ENCODE measurements at regions not wholly inside any gene's neighbourhood (a gene's known extent, or its start where the extent isn't known, plus 50 kb on each side); places are given as distances from the start of the nearest gene placed in this dataset.

- TF ChIP-seq POLR2A (IDR thresholded peaks at IDR 0.05) = no peak
- TF ChIP-seq CTCF (IDR thresholded peaks at IDR 0.05) = no peak
- H3K4me3 ChIP-seq = no peak overlapping the region
- H3K27ac ChIP-seq = no peak overlapping the region
- DNase-seq = no peak
- H3K27me3 ChIP-seq = no peaks in the 10 kb centered on the region
- H3K9me3 ChIP-seq = no peaks in the 10 kb centered on the region
- no peaks in the 10 kb centered on the region for H3K36me3 ChIP-seq
- H3K4me1 ChIP-seq = no peaks in the 10 kb centered on the region
Measured at GRCh38 chr5:117212866-117213265, 638.2 kb upstream of the SEMA6A start.

- no peaks in the 10 kb centered on the region for H3K36me3 ChIP-seq
- TF ChIP-seq POLR2A (IDR thresholded peaks at IDR 0.05) = no peak
- TF ChIP-seq CTCF (IDR thresholded peaks at IDR 0.05) = no peak
- no peak overlapping the region for H3K27ac ChIP-seq
- no peaks in the 10 kb centered on the region for H3K9me3 ChIP-seq
- DNase-seq = no peak
- no peaks in the 10 kb centered on the region for H3K4me1 ChIP-seq
- no peak overlapping the region for H3K4me3 ChIP-seq
- no peaks in the 10 kb centered on the region for H3K27me3 ChIP-seq
Measured at GRCh38 chr5:117210796-117211195, 636.2 kb upstream of the SEMA6A start.

DNA sequence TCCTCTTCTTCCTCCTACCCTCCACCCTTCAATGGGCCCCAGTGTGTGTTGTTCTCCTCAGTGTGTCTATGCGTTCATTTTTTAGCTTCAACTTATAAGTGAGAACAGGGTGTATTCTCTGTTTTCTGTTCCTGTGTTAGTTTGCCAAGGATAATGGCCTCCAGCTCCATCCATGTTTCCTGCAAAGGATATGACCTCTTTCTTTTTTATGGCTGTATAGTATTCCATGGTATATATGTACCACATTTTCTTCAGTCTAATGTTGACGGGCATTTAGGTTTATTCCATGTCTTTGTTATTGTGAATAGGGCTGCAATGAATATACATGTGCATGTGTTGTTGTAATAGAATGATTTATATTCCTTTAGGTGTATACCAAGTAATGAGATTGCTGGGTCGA lies 634.9 kb upstream of the SEMA6A start:
- Histone ChIP-seq H3K36me3 (no peaks in the 10 kb centered on the region), H3K4me1 (no peaks in the 10 kb centered on the region), H3K4me3 (no peak overlapping the region), H3K27me3 (no peaks in the 10 kb centered on the region), H3K9me3 (no peaks in the 10 kb centered on the region), H3K27ac (no peak overlapping the region)
- no peak for DNase-seq
- TF ChIP-seq CTCF (IDR thresholded peaks at IDR 0.05) = no peak
- TF ChIP-seq POLR2A (IDR thresholded peaks at IDR 0.05) = no peak

DNA sequence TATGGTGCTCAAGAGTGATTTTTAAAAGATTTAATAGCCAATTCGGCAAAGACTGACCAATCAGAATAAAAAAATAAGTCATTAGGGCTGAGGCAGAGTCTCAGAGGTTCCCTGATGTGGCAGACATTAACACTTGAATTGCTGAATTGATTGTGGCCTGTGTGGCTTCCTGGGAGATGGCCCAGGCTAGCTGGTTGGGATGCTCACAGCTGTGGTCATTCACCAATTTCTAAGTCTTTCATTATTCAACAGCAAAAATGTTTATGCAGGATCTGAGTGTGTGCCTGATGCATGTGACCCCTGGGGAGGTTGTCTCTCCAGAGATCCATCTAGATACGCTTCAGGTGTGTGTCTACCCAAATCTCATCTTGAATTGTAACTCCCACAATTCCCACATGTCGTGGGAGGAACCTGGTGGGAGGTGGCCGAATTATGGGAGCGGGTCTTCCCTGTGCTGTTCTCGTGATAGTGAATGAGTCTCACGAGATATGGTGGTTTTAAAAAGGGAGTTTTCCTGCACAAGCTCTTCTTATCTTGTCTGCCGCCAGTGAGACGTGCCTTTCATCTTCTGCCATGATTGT lies 632.6 kb upstream of the SEMA6A start:
- Histone ChIP-seq H3K27ac (no peak overlapping the region), H3K36me3 (no peaks in the 10 kb centered on the region), H3K27me3 (no peaks in the 10 kb centered on the region), H3K9me3 (no peaks in the 10 kb centered on the region), H3K4me1 (no peaks in the 10 kb centered on the region), H3K4me3 (no peak overlapping the region)
- DNase-seq = no peak
- TF ChIP-seq CTCF (IDR thresholded peaks at IDR 0.05) (no peak), POLR2A (IDR thresholded peaks at IDR 0.05) (no peak)

DNA sequence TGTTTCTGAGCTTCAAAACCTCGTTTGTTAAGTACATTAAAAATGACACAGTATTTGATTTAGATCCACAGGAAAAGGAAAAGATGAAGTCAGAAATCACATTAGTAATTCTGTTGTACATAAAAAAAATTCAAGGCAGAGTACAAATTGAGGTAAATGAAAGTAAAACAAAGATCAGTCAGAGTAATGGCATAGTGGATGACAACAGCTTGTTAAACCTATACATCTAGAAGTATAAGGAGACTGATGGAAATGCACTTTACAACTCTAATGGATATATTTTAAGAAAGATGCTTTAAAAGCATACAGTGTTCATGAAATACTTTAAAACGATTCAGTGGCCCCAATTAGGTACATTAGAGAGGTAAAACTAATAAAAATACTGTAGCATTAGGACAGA lies 631.3 kb upstream of the SEMA6A start:
- H3K27ac ChIP-seq = no peak overlapping the region
- TF ChIP-seq POLR2A (IDR thresholded peaks at IDR 0.05) (no peak), CTCF (IDR thresholded peaks at IDR 0.05) (no peak)
- no peaks in the 10 kb centered on the region for H3K36me3 ChIP-seq
- no peaks in the 10 kb centered on the region for H3K9me3 ChIP-seq
- no peaks in the 10 kb centered on the region for H3K4me1 ChIP-seq
- no peaks in the 10 kb centered on the region for H3K27me3 ChIP-seq
- DNase-seq = no peak
- no peak overlapping the region for H3K4me3 ChIP-seq

Data from Peyer's patch (tissue), 4 donors.